ENCODE measurements at regions not wholly inside any gene's neighbourhood (a gene's known extent, or its start where the extent isn't known, plus 50 kb on each side); places are given as distances from the start of the nearest gene placed in this dataset.

DNA sequence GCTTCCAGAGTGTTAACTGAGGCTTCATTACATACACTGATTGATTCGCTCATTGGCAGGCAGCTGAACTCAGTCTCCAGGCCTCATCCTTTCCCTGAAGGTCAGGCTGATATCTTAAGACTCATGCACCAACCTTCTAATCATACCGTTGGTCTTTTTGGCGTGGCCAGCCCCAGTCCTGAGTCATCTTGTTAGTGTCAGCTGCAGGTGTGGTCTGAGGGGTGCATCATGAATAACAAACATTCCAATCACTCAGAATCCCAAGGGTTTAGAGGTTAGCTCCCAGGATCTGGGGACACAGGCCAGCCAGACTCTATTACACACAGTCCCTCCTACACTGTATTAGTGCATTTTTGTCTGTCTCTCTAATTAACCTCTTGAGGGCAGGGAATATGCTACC, 271.5 kb downstream of the HRH4 start:
- TF ChIP-seq, protein P1, sequence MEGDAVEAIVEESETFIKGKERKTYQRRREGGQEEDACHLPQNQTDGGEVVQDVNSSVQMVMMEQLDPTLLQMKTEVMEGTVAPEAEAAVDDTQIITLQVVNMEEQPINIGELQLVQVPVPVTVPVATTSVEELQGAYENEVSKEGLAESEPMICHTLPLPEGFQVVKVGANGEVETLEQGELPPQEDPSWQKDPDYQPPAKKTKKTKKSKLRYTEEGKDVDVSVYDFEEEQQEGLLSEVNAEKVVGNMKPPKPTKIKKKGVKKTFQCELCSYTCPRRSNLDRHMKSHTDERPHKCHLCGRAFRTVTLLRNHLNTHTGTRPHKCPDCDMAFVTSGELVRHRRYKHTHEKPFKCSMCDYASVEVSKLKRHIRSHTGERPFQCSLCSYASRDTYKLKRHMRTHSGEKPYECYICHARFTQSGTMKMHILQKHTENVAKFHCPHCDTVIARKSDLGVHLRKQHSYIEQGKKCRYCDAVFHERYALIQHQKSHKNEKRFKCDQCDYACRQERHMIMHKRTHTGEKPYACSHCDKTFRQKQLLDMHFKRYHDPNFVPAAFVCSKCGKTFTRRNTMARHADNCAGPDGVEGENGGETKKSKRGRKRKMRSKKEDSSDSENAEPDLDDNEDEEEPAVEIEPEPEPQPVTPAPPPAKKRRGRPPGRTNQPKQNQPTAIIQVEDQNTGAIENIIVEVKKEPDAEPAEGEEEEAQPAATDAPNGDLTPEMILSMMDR (IDR thresholded peaks at IDR 0.05) = no peak
- TF ChIP-seq SIN3A (IDR thresholded peaks at IDR 0.05; ENCODE audit: borderline replicate concordance, insufficient read depth, low read depth, low read length) (no peak), POLR2AphosphoS5 (IDR thresholded peaks at IDR 0.05; ENCODE audit: low read depth, low read length) (no peak), TCF7L2 (IDR thresholded peaks at IDR 0.05; ENCODE audit: low read depth, low read length) (no peak)
- TF ChIP-seq, protein P2, sequence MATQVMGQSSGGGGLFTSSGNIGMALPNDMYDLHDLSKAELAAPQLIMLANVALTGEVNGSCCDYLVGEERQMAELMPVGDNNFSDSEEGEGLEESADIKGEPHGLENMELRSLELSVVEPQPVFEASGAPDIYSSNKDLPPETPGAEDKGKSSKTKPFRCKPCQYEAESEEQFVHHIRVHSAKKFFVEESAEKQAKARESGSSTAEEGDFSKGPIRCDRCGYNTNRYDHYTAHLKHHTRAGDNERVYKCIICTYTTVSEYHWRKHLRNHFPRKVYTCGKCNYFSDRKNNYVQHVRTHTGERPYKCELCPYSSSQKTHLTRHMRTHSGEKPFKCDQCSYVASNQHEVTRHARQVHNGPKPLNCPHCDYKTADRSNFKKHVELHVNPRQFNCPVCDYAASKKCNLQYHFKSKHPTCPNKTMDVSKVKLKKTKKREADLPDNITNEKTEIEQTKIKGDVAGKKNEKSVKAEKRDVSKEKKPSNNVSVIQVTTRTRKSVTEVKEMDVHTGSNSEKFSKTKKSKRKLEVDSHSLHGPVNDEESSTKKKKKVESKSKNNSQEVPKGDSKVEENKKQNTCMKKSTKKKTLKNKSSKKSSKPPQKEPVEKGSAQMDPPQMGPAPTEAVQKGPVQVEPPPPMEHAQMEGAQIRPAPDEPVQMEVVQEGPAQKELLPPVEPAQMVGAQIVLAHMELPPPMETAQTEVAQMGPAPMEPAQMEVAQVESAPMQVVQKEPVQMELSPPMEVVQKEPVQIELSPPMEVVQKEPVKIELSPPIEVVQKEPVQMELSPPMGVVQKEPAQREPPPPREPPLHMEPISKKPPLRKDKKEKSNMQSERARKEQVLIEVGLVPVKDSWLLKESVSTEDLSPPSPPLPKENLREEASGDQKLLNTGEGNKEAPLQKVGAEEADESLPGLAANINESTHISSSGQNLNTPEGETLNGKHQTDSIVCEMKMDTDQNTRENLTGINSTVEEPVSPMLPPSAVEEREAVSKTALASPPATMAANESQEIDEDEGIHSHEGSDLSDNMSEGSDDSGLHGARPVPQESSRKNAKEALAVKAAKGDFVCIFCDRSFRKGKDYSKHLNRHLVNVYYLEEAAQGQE (IDR thresholded peaks at IDR 0.05; ENCODE audit: insufficient read depth in 1 of 2, low read depth in 2 of 2, low read length in 1 of 2) = no peak
